Ishikawa (cell line): ENCODE measurements at regions not wholly inside any gene's neighbourhood (a gene's known extent, or its start where the extent isn't known, plus 50 kb on each side); places are given as distances from the start of the nearest gene placed in this dataset.

Experiments
- CEBPB ChIP-seq: IDR thresholded peaks from 2 replicates; pipeline ENCODE4 v1.6.1; 2012
- CREB1 ChIP-seq: IDR thresholded peaks from 2 replicates; pipeline ENCODE4 v1.6.1; 2012; ENCODE audit warnings: low read depth
- EGR1 ChIP-seq: IDR thresholded peaks from 2 replicates; pipeline ENCODE4 v1.6.1; 2012
- EP300 ChIP-seq: IDR thresholded peaks from 2 replicates; pipeline ENCODE4 v1.6.1; 2012; ENCODE audit warnings: borderline replicate concordance
- FOXM1 ChIP-seq: IDR thresholded peaks from 2 replicates; pipeline ENCODE4 v1.6.1; 2012; ENCODE audit warnings: low read depth, borderline replicate concordance
- NFIC ChIP-seq: IDR thresholded peaks from 2 replicates; pipeline ENCODE4 v1.6.1; 2012
- RAD21 ChIP-seq: IDR thresholded peaks from 2 replicates; pipeline ENCODE4 v1.6.1; 2012; ENCODE audit warnings: low read depth
- TAF1 ChIP-seq: IDR thresholded peaks from 2 replicates; pipeline ENCODE4 v1.6.1; 2012; ENCODE audit warnings: low read depth, mild to moderate bottlenecking
- TCF12 ChIP-seq: IDR thresholded peaks from 2 replicates; pipeline ENCODE4 v1.6.1; 2012; ENCODE audit warnings: low read depth
- TEAD4 ChIP-seq: IDR thresholded peaks from 2 replicates; pipeline ENCODE4 v1.6.1; 2012
- YY1 ChIP-seq: IDR thresholded peaks from 2 replicates; pipeline ENCODE4 v1.6.1; 2012; ENCODE audit warnings: low read depth
- ZBTB7A ChIP-seq: IDR thresholded peaks from 2 replicates; pipeline ENCODE4 v1.6.1; 2012; ENCODE audit warnings: low read depth
- TF ChIP-seq, protein P1 (sequence below): IDR thresholded peaks from 2 replicates; pipeline ENCODE4 v1.6.1; 2012
- TF ChIP-seq, protein P2 (sequence below): IDR thresholded peaks from 2 replicates; pipeline ENCODE4 v1.6.1; 2012
- TF ChIP-seq, protein P3 (sequence below): IDR thresholded peaks from 2 replicates; pipeline ENCODE4 v1.6.1; 2012; ENCODE audit warnings: low read depth, mild to moderate bottlenecking

DNA sequence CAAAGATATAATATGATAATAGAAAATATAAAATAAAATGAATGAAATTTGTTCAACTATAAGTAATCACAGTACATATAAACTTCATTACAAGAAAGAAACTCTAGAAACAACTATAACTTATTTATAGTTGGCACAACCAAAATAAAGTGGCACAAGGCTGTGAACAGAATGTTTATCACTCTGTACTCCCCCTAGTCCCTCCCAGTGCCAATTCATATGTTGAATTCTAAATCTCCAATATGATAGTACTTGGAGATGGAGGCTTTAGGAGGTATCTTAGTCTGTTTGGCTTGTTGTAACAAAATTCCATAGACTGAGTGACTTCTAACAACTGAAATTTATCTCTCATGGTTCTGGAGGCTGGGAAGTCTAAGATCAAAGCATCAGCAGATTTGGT lies 145.0 kb upstream of the TMEM229A start:
- TF ChIP-seq, protein P1, sequence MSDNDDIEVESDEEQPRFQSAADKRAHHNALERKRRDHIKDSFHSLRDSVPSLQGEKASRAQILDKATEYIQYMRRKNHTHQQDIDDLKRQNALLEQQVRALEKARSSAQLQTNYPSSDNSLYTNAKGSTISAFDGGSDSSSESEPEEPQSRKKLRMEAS, result no peak
- no peak for TF ChIP-seq CEBPB
- TF ChIP-seq CREB1, result no peak
- no peak for TF ChIP-seq EGR1
- TF ChIP-seq TCF12, result no peak
- TF ChIP-seq FOXM1, result no peak
- no peak for TF ChIP-seq TAF1
- TF ChIP-seq YY1, result no peak
- no peak for TF ChIP-seq EP300
- TF ChIP-seq RAD21, result no peak

DNA sequence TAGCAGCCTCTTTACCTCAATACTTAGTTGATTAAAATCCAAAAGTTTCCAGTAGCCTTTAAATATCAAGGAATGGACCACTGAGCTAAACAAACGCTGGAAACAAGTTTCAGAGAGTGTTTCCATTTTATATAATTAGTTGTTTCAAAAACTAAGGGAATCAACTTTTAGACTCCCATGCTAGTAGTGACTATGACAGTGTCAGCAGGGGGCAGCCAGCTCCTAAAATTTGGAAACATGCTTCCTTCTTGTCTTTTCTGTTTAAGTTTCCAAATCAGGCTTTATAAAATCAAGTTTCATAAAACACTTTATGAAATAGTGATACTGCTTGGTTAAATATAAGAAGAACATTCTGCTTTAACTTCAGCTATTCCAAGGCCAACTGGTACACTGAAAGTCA lies 138.2 kb upstream of the TMEM229A start:
- no peak for TF ChIP-seq TAF1
- TF ChIP-seq, protein P2, sequence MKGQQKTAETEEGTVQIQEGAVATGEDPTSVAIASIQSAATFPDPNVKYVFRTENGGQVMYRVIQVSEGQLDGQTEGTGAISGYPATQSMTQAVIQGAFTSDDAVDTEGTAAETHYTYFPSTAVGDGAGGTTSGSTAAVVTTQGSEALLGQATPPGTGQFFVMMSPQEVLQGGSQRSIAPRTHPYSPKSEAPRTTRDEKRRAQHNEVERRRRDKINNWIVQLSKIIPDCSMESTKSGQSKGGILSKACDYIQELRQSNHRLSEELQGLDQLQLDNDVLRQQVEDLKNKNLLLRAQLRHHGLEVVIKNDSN, result no peak
- TF ChIP-seq CEBPB, result no peak
- no peak for TF ChIP-seq NFIC
- TF ChIP-seq, protein P3, sequence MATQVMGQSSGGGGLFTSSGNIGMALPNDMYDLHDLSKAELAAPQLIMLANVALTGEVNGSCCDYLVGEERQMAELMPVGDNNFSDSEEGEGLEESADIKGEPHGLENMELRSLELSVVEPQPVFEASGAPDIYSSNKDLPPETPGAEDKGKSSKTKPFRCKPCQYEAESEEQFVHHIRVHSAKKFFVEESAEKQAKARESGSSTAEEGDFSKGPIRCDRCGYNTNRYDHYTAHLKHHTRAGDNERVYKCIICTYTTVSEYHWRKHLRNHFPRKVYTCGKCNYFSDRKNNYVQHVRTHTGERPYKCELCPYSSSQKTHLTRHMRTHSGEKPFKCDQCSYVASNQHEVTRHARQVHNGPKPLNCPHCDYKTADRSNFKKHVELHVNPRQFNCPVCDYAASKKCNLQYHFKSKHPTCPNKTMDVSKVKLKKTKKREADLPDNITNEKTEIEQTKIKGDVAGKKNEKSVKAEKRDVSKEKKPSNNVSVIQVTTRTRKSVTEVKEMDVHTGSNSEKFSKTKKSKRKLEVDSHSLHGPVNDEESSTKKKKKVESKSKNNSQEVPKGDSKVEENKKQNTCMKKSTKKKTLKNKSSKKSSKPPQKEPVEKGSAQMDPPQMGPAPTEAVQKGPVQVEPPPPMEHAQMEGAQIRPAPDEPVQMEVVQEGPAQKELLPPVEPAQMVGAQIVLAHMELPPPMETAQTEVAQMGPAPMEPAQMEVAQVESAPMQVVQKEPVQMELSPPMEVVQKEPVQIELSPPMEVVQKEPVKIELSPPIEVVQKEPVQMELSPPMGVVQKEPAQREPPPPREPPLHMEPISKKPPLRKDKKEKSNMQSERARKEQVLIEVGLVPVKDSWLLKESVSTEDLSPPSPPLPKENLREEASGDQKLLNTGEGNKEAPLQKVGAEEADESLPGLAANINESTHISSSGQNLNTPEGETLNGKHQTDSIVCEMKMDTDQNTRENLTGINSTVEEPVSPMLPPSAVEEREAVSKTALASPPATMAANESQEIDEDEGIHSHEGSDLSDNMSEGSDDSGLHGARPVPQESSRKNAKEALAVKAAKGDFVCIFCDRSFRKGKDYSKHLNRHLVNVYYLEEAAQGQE, result no peak
- TF ChIP-seq YY1, result no peak
- TF ChIP-seq CREB1, result no peak
- TF ChIP-seq, protein P1, result no peak
- no peak for TF ChIP-seq EP300
- TF ChIP-seq FOXM1, result no peak

DNA sequence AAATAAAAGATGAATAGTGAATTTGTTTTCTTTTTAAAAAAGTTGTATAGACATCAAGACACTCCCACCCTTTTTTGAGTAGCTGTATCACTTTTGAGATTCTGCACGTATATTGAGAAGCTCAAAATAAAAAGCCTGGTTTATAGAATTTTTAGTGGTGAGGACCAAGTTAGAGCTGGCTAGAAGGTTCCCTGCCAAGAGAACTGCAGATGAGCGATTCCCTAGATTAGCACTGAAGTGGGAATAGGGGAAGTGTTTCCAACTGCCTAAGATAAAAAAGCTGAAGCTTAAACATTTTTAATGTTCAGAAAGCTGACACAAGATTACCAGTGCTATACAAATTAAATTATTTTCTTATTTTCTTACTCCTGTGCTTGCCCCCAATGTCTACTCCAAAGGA lies 135.7 kb upstream of the TMEM229A start:
- TF ChIP-seq, protein P3, result no peak
- no peak for TF ChIP-seq RAD21
- no peak for TF ChIP-seq YY1
- no peak for TF ChIP-seq CREB1
- TF ChIP-seq TCF12, result no peak
- no peak for TF ChIP-seq FOXM1
- no peak for TF ChIP-seq EGR1
- no peak for TF ChIP-seq CEBPB
- no peak for TF ChIP-seq TAF1
- no peak for TF ChIP-seq EP300
- TF ChIP-seq TEAD4, result no peak
- TF ChIP-seq, protein P2, result no peak
- TF ChIP-seq ZBTB7A, result no peak
- TF ChIP-seq NFIC, result no peak
- TF ChIP-seq, protein P1, result no peak

DNA sequence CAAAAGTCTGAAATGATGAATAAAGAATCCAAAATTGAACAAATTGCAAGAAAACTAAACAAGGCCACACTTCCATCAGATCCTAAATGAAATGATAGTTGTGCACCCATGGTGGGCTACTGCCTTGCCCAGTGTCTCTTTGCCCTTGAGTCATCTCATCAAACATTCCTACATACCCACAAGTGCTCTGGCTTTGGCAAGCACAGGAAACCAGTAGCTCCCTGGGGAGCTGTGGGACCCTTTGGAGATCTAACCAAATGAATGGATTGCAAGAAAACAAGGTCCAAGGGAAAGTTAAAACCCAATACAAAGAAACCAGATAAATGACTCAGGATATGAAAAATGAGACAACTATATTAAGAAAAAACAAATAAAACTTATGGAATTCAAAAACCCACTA lies 129.8 kb upstream of the TMEM229A start:
- no peak for TF ChIP-seq YY1
- no peak for TF ChIP-seq EGR1
- TF ChIP-seq ZBTB7A, result no peak
- TF ChIP-seq EP300, result no peak
- TF ChIP-seq, protein P2, result no peak
- TF ChIP-seq TAF1, result no peak
- TF ChIP-seq, protein P3, result no peak
- no peak for TF ChIP-seq FOXM1
- TF ChIP-seq RAD21, result no peak
- TF ChIP-seq TCF12, result no peak
- TF ChIP-seq, protein P1, result no peak
- no peak for TF ChIP-seq CEBPB
- no peak for TF ChIP-seq CREB1
- TF ChIP-seq TEAD4, result no peak
- TF ChIP-seq NFIC, result no peak
